HG03159 (cell line): ENCODE measurements at regions not wholly inside any gene's neighbourhood (a gene's known extent, or its start where the extent isn't known, plus 50 kb on each side); places are given as distances from the start of the nearest gene placed in this dataset.

Experiments used
- ATAC-seq: cut with Tn5 transposase; IDR thresholded peaks from one replicate; pipeline ENCODE4 v1.9.1; 2021; ENCODE audit warnings: mild to moderate bottlenecking, moderate library complexity; ENCODE audit not compliant: unreplicated experiment

DNA sequence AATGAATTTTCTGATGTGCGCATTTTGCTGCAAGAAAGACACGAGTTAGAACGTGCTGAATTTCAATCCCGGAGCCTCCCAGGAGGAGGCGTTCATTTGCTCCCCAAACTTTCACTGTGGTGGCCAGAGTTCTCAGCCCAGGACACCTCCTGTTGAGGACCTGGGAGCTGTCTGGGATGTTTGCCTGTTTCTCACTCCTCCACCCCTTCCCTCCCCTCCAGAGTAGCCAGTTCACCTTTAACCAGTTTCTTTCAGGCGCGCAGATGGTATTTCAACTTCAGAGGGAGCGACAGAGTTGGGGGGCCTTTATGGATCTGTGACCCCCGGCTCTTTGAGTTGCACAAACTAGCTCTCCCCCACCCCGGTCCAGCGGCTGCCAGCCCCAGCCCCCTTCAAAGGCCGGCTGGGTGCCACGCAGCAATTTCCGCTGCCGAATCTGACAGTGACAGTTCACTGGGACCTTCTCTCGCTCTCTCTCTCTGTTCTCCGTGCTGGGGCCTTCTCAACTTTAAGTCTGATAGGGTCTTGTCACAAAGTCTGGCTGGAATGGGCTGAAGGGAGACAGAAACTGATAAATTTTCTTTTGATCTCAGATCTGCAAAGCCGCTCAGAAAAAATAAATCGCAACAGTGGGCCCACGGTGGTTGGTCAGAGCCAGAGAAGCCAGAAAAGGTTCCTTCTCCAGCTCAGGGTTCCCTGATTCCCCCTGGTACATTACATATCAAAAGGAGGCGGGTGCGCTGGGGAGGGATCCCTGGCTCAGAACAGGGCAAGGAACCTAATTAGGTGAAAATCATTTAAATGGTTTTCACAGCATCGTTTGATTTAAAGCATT is 100.0 kb upstream of the STX18 start:
- no peak for ATAC-seq

- ATAC-seq: no peak
Observed at GRCh38 chr4:4641254-4641653, 99.4 kb upstream of the STX18 start.

GRCh38 chr4:4640692-4641091 is 98.8 kb upstream of the STX18 start:
- no peak for ATAC-seq

GRCh38 chr4:4639370-4639769 is 97.5 kb upstream of the STX18 start:
- no peak for ATAC-seq

GRCh38 chr4:4637710-4638109 is 95.9 kb upstream of the STX18 start:
- peak; percentile 81 for ATAC-seq

DNA sequence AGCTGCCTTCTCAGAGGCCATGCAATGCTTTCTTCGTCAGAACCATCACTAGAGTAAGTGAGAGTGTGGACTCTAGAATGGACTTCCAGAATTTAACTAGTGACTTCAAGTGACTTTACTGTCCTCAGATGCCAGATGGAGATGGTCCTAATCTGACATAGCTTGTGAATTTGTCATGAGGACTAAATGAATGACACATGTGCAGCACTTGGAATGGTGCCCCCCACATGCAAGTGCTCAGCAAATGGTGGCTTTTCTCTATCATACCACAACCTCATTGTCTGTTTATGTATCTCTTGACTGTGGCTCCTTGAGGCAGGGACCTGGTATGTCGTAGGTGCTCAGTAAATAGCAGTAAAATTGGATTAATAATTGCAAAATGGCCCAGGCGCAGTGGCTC is 91.6 kb upstream of the STX18 start:
- ATAC-seq: no peak

DNA sequence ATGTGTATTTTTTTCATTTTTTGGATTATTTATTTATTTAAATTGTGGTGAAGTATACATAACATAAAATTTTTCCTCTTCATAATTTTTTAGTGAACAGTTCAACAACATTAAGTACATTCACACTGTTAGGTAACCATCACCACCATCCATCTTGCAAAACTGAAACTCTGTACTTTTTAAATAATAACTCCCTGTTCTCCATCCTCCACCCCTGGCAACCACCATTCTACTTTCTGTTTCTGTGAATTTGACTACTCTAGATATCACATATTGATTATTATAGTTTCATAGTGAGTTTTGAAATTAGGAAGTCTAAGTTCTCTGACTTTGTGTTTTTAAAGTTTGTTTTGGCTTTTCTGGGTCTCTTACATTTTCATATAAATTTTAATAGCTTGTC is 89.3 kb upstream of the STX18 start:
- peak; percentile 94 for ATAC-seq

DNA sequence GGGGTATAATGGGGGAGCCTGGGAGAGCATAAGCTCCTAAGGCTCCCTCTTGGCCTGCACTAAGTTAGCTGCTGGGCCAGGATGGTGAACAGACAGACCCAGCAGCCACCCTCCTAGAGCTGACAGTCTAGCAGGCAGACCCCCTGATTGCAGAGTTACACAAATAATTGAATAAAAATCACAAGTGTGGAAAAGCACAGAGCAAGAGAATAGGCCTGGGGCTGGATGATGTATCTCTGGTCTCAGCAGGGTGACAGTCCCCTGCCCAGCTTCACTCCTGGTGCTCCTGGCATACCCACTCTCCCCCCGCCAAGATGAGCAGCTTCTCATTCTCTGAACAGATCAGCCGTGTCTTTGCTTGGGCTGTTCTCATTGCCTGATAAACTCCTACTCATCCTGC is 86.1 kb upstream of the STX18 start:
- no peak for ATAC-seq

DNA sequence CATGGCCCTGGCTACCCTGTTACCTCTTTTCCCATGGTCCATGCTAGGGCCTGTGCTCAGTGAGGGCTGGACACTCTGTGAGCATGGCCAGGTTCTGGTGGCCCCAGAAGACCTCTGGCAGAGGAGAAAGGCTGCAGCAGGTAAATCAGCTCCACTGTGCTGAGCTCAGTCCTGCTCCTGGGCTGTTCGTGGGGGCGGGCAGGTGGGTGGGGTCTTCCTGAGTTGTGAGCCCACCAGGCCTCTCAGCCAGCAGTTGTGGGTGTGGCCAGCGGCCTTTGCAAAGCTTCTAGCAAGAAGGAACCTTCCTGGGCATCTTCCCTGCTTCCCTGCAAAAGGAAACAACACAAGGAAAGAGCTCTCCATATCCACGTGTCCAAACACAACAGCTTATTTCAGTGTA is 85.3 kb upstream of the STX18 start:
- no peak for ATAC-seq

- no peak for ATAC-seq
Observed at GRCh38 chr4:4625488-4625887, 83.6 kb upstream of the STX18 start.

GRCh38 chr4:4624276-4624897 is 82.5 kb upstream of the STX18 start:
- no peak for ATAC-seq

DNA sequence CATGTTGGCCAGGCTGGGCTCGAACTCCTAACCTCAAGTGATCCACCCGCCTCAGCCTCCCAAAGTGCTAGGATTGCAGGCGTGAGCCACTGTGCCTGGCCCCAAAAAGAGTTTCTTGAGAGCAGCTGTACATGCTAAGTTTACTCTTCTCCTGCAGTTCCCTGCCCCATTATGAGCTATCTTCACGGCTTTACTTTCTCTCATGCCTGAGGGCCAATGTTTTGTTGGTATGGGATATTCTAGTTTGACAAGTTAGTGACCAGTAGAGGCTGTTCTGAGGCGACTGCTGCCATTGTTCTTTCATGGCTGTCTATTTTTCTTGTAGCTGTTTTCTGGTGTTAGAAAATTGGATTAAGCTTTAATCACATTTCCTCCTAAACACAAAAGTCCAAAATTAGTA is 78.0 kb upstream of the STX18 start:
- no peak for ATAC-seq

GRCh38 chr4:4618847-4619246 is 77.0 kb upstream of the STX18 start:
- no peak for ATAC-seq

GRCh38 chr4:4614925-4615678 is 73.3 kb upstream of the STX18 start:
- no peak for ATAC-seq

- ATAC-seq: no peak
Observed at GRCh38 chr4:4613641-4614286, 71.9 kb upstream of the STX18 start.

DNA sequence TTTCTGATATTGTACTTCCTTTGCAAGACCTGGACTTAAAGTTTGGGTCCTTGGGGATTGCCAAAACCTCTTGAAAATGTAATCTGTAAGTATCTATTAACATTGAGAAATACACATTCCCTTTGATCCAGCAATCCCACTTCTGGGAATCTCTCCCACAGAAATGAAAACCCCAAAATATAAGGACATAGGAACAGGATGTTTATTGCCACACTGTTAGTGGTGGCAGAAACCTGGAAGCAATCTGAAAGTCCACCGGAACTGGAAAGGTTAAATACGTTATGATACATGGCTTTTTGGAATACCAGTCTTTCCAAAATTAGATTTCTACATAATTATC is 71.2 kb upstream of the STX18 start:
- no peak for ATAC-seq

DNA sequence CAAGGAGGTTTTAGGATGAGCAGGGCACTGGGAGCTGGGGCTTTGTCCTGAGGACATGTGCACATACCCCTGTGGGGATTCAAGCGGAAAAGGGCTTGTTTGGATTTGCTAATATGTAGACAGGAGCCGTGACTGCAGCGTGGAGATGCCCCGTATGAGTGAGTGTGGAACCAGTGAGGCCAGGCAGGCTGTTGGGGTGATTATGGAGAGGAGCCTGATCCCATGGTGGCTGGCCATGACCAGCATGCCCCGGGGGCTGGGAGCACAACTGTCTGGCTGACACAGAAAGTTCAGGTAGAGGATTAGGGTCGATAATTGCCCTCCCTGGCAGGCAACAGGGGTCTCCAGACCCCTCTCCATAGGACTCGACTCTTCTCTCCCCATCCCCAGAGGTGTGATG is 68.8 kb upstream of the STX18 start:
- ATAC-seq: no peak

GRCh38 chr4:4609622-4610334 is 67.9 kb upstream of the STX18 start:
- no peak for ATAC-seq

DNA sequence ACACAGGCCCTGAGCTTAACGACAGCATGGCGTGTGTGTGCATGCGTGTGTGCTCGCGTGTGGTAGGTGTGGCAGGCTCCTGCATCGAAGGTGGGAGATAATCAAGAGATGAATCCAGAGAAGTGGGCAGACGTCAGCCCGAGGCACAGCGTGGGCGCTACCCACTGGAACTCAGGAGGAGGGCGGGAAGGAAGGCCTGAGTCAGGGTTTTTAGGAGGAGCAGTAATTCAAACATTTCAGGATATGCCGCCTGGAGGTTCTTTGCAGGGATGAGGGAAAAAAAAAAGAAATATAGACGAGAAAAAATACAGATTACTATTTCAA is 66.3 kb upstream of the STX18 start:
- ATAC-seq: no peak

GRCh38 chr4:4607336-4608213 is 65.7 kb upstream of the STX18 start:
- no peak for ATAC-seq
